ENCODE measurements at regions not wholly inside any gene's neighbourhood (a gene's known extent, or its start where the extent isn't known, plus 50 kb on each side); places are given as distances from the start of the nearest gene placed in this dataset.

GRCh38 chr20:24780674-24781417 lies 168.2 kb upstream of the CST7 start:
- no peak for DNase-seq

- DNase-seq = no peak
These were observed 167.6 kb upstream of the CST7 start for GRCh38 chr20:24781418-24781980.

GRCh38 chr20:24782301-24782700 lies 166.8 kb upstream of the CST7 start:
- DNase-seq = no peak

GRCh38 chr20:24782801-24783630 lies 166.1 kb upstream of the CST7 start:
- DNase-seq = no peak

GRCh38 chr20:24783631-24784492 lies 165.2 kb upstream of the CST7 start:
- DNase-seq = peak in 1 of 6 experiments; percentile 8

- no peak for DNase-seq
These were observed 164.5 kb upstream of the CST7 start for GRCh38 chr20:24784607-24785006.

- no peak for DNase-seq
These were observed 163.6 kb upstream of the CST7 start for GRCh38 chr20:24785141-24786110.

GRCh38 chr20:24786111-24786495 lies 163.0 kb upstream of the CST7 start:
- no peak for DNase-seq

- no peak for DNase-seq
These were observed 162.4 kb upstream of the CST7 start for GRCh38 chr20:24786646-24787045.

GRCh38 chr20:24787071-24787470 lies 162.0 kb upstream of the CST7 start:
- no peak for DNase-seq

- DNase-seq = no peak
These were observed 161.4 kb upstream of the CST7 start for GRCh38 chr20:24787621-24788020.

GRCh38 chr20:24789877-24790276 lies 159.2 kb upstream of the CST7 start:
- DNase-seq = no peak

- DNase-seq = no peak
These were observed 158.3 kb upstream of the CST7 start for GRCh38 chr20:24790746-24791283.

- DNase-seq = no peak
These were observed 157.1 kb upstream of the CST7 start for GRCh38 chr20:24791953-24792352.

GRCh38 chr20:24792641-24793495 lies 156.2 kb upstream of the CST7 start:
- DNase-seq = no peak

GRCh38 chr20:24795436-24795835 lies 153.6 kb upstream of the CST7 start:
- DNase-seq = no peak

GRCh38 chr20:24796236-24796635 lies 152.8 kb upstream of the CST7 start:
- DNase-seq = no peak

- no peak for DNase-seq
These were observed 152.0 kb upstream of the CST7 start for GRCh38 chr20:24797113-24797512.

- DNase-seq = no peak
These were observed 151.1 kb upstream of the CST7 start for GRCh38 chr20:24797745-24798655.
